GM19438 (cell line): ENCODE measurements at regions not wholly inside any gene's neighbourhood (a gene's known extent, or its start where the extent isn't known, plus 50 kb on each side); places are given as distances from the start of the nearest gene placed in this dataset.

Experiments used
- ATAC-seq: cut with Tn5 transposase; IDR thresholded peaks from one replicate; pipeline ENCODE4 v1.9.1; 2021; ENCODE audit warnings: low read depth; ENCODE audit not compliant: unreplicated experiment

DNA sequence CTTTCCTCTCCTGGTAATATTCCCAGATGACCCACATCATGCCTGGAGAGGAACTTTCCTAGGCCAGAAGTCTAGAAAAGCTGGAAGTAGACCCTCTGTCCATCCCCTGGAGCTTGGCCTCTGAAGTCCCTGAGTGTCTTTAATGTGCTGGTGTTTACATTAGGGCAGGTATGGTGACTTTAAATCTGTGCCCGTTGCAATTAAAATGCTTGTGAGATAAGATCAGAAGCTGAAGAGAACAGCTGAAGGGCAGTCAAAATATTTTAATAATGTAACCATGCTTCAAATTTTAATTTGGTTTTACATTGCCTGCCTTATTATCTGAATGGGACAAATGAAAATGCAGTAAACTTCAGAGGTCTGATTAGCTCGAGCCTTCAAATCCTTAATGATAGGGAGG, 1022.5 kb downstream of the BCL11B start:
- no peak for ATAC-seq

DNA sequence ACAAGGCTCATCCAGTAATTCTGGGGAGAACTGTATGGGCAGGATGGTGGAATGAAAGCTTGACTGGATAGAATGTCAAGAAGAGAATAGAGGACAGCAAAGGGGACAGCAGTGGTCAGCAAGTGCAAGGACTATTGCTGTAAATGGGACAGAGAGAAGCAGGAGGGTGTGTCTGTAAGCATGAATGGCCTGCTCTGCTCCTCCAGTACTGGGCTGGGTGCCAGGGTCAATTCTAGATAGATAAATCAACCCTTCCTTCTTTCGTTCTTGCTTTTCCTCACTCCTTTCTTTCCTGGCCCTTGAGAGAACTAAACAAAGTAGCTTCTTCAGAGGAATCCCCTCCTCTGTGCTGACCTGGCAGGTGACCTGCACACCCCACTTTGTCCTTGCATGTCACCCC, 1019.2 kb downstream of the BCL11B start:
- no peak for ATAC-seq

DNA sequence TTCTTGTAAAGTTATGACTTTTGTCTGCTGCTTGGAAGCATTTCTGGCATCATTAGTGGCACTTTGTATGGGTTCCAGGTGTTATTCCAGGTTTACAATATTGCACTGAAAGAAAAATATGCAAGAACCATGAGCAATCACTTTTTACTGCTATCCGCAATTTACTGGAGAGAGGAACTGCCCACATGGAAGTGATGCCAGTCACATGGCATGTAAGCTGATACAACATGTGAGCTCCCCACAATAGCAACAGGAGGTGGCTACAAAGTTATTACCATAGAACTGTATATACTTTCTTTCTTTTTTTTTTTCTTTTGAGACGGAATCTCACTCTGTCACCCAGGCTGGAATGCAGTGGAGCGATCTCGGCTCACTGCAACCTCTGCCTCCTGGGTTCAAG, 1012.1 kb downstream of the BCL11B start:
- no peak for ATAC-seq

DNA sequence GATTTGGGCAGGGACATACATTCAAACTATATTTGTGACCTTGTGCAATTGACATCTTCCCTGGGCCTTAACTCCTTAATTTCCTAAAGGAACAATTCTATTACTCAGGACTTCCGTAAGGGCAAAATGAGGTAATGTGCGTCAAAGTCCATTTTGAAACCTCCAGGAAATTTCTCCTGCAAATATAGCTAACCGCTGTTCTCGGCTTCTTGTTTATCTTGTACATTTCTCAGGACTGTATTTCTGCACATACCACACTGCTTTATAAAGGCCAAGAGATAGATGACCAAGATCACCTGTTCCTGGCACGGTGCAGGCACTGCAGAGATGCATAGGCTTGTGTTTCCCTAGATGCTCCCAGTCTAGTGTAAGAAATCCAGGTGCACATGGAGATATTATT, 1009.4 kb downstream of the BCL11B start:
- no peak for ATAC-seq

DNA sequence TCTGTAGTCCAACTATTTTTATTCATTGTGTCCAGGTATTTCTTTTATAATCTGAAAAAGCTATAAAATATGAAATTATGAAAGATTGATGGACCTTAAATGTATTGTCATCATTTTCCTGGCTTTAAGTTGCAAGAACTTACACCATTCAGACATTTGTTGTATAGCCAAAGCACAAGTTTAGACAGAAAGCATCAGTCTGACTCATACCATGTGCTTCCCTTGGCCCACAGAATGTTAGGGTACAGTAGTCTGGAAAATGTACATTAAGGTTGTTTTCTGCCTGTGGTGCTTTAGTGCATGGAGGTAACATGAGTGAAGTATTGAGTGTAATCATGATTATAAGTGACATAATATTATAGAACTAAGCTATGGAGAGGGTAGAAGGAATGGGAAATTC, 1002.5 kb downstream of the BCL11B start:
- no peak for ATAC-seq

DNA sequence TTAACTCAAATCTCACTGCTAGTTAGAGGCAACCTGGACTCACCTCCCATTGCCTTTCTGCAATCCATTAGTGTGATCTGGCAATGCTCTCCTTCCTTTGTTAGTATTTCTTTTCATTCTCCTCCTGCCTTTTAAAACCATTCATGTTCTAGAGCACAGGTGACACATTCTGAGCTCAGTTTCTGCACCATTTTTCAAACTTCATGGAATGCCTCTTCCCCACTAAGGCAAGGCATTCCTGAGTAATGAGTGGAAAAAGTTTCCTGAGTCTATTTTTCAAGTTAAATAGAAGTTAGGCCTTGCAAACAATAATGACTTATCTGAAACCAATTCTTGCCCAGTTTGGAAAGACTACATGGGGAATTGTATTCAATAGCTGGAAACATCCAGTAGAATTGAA, 1001.8 kb downstream of the BCL11B start:
- ATAC-seq, result no peak

DNA sequence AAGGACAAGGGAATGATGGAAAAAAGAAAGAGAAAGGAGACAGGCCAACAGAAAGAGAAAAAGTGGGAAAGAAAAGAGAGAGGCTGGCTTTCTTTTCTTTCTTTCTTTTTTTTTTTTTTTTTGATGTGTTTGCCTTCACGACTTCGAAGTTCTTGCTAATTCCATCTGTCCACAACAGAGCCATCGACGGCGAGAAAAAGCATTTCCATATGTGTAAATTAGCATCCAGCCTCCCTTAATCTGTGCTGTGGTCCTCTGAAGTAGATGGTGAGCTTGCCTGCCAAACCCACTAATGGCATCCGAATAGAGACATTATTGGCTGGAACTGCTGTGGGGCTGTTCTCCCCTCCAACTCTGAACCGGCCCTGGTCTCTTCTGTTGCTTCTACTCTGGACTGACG, 997.4 kb downstream of the BCL11B start:
- no peak for ATAC-seq

DNA sequence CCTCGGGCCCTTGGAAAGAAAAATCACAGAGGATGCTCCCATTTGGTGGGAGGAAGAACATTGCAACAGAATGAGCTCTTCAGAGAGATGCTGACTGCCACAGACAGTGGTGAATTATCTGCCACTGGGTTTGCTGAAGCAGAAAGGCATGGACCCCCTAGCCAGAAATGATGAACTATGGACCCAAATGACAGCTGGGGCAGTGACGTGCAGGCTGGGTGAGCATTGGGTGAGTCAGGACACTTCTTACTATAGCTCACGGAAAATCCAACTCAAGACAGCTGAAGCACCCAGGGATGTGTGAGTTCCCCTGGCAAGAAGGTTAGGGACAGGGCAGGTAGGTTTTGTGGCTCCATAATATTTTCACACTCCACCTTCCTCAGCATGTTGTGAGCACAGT, 993.2 kb downstream of the BCL11B start:
- ATAC-seq, result no peak

DNA sequence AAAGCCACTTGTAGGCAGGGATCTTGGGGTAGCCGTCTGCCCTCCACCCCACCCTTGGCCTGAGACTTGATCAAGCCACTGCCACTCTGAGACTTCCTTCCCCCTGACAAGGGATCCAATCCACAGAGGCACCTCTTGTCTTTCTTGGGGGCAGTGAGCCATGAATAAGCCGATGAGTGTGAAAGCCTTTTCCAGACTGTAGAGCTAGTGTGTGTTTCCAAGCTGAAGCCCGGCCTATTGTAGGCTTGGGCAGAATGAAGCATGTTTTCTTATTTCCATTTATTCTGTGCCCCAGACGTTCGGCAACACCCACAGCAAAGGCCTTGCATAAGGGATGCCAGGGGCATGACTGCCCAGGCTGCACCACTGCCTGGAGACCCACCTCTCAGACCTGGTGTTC, 991.6 kb downstream of the BCL11B start:
- ATAC-seq, result no peak

DNA sequence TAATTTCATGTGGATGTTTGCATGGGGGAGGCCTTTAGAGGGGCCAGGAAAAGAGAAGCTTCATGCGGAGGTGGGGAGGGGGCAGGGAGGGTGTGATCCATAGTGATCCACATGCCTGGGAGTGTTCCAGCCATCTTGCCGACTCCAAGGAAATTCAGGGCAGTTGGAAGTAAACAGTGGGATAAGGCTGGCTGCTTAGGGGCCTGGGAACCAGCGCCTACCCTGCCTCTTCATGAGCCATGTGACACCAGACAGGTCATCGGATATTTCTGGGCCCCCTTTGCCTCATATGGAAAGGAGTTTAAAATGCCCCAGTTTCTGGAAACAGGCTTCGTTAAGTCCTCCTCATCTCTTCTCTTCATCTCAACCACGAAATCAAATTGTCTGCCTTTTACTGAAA, 983.2 kb downstream of the BCL11B start:
- ATAC-seq, result no peak

DNA sequence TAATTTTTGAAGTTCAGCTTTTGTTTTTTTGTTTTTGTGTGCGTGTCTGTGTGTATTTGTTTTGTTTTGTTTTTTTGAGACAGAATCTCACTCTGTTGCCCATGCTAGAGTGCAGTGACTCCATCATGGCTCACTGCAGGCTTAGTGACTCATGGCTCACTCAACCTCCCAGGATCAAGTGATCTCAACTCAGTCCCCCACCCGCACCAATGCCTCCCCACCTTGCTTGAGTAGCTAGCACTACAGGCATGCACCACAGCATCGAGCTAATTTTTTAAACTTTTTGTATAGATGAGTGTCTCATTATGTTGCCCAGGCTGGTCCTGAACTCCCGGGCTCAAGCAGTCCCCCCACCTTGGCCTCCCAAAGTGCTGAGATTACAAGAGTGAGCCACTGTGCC, 981.4 kb downstream of the BCL11B start:
- no peak for ATAC-seq

DNA sequence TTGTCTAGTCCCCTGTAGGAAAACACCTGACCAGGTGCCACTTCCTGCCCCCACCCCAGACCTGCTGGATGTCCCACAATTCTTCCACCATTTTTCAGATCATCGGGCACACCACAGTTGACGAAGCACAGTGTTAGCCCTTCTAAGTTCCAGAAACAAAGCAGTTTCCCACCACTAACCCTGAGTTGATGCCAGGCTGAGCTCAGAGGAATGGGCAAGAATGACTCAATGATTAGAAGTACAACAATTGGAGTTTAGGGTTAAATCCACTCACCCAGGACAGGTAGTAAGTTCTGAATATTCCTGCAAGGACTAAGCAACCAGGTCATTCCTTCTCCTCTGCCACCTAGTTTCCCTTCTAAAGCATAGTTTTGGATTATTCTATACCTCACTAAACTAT, 979.8 kb downstream of the BCL11B start:
- ATAC-seq, result no peak

DNA sequence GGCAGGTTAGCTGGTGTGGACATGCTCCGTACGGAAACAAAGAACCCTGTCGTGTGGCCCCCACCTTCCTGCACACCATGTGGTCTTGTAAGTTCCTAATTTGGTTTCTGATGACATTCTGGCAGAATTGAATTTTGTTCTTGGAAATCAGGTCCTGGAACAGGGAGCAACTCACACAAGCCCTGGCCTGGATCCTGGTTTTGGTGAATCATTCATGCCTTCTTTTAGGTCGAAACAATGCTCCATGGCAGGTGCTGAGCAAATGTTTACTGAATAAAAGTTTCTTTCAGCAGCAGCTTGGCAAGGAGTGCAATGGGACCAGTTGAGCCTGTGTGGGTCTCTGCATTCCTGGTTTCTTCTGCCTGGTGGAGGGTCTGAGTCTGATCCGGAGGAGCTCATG, 978.4 kb downstream of the BCL11B start:
- no peak for ATAC-seq

DNA sequence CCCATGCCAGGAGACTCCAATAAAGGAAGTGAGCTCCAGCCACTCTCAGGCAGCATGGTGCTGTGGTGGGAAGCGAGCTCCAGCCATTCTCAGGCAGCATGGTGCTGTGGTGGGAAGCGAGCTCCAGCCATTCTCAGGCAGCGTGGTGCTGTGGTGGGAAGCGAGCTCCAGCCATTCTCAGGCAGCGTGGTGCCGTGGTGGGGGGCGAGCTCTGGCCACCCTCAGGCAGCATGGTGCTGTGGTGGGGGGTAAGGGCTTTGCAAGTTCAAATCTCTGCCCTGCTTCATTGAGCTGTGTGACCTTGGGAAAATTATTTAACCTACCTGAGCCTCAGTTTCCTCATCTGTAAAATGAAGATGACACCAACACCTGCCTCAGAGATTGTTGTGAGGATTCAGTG, 975.1 kb downstream of the BCL11B start:
- no peak for ATAC-seq

DNA sequence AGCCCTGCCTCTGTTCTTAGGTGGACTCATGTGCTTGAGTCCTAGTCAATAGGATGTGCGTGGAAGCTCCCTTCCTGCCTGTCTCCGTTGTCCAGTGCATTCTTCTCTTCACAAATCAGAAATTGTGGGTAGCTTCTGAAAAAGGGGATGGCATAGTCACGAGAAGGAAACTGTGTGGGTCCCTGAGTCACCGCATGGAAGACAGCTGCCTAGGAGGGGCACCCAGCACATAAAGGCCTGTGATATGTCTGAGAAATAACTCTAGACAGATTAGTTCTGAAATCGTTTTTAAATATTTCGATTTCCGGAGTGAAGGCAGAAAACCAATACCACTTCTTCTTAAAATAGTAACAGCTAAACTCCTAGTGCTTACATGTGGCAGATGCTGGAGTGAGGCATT, 974.4 kb downstream of the BCL11B start:
- no peak for ATAC-seq

DNA sequence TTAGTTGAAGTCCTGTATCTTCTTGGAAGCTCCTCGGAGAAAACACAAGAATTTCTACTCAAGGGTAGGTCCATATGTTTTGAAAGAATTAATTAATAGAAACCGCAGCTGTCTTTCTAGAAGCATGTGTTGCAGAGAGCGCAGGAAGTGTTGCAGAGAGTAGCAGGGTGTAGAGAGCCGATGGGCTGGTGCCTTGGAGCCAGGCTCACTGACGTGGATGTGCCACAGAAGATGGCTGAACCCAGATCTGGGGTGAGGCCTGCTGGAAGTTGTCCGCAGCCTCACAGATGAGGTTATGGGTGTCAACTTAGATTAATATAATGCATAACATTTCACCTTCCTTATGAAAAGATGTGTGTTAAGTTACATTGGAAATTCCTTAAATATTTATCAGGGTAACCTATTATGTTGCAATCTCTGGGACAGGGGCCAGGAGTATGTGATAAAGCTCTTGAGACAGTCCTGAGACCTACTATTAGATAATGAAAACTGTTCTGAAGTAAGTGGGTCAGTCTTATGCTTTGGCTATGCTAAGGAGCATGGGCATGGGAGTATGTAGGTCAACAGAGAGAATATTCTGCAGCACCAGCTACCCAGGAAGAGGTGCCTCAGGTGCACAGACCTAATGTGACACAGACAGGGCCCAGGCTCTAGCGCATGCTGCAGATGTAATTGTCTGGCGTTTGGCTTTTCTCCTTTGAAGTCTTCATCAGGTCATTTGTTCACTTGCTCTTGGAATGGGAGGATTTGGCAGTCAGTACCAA, 973.3 kb downstream of the BCL11B start:
- no peak for ATAC-seq

DNA sequence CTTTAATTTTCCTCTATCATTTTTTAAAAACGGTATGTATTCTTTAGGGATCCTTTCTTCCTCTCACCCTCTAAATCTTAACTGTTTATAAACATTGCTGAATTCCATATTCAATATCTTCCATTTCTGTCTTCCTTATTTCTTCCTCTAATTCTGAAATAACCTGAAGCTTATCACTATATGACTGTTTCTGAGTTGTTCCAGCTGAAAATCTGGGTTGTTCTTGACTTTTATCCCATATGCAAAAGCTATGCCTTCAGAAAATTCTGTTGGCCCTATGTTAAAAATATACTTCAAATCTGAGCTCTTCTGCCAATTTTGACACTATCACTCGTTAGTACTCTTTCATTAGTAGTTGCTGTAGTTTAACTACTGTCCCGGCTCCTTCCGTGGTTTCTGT, 970.3 kb downstream of the BCL11B start:
- no peak for ATAC-seq

DNA sequence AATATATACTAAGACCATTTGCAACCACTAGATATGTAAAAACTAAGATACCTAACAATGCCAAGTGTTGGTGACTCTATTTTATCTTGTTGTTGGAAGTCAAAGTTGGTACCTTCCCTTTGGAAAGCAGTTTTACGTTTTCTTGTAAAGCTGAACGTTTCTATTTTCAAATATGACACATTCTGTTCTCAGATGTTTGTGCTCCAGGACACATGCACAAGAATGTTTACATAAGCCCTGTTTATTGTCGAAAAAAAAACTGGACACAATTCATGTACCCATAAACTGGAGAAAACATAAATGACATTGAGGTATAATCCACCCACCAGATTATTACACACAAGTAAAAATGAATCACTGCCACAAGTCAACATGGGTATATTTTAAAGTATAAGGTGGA, 967.4 kb downstream of the BCL11B start:
- ATAC-seq, result no peak

DNA sequence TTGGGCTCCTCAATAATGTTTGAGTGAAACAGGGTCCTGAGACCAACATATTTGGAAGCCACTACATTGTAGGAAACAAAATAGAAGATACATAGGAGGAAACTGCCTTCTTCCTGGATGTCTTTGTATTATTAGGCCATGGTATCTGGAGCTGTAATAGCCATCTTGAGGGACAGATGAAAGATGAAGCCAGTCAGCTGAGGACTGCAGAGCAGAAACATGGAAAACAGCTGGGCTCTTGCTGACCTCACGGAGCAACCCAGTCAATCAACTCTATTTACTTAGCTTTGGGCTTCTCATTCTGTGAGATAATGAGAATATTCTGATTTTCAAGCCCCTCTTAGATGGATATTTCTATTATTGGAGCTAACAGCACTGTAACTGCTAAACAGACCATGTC, 962.4 kb downstream of the BCL11B start:
- ATAC-seq, result no peak

DNA sequence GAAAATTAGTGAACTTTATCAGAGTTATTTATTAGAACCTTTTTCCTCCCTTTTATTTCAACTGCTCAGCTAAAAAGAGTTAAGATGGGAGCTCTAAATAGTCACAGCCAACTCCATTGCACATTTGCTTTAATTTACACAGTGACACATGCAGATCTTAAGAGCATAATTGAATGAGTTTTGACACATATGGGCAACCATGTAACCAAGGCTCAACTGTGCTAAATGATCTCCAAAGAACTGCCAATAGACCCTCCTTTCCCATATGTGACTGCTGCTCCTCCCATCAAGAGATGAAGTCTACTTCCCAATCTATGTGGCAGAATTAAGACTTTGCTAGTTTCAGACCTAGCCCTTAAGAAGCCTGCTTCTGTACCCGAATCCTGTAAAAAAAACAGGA, 960.0 kb downstream of the BCL11B start:
- ATAC-seq, result no peak

DNA sequence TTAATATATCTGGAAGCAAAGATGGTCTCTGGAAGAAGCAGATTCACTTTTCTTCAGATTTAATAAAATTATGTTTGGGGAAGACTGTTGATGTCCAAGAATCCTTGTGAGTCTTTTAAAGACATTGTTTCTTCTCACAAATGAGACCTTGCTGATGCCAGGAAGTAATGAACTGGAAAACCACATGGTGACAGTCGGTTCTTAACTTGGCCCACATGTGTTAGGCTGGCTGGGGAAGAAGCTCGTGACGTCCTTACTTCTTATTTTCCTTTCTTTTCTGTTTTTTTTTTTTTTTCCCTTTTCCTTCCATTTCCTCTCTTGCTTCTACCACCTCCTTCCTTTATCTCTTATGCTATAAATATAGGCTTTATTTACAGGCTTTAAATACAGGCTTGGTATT, 950.2 kb downstream of the BCL11B start:
- ATAC-seq, result no peak

DNA sequence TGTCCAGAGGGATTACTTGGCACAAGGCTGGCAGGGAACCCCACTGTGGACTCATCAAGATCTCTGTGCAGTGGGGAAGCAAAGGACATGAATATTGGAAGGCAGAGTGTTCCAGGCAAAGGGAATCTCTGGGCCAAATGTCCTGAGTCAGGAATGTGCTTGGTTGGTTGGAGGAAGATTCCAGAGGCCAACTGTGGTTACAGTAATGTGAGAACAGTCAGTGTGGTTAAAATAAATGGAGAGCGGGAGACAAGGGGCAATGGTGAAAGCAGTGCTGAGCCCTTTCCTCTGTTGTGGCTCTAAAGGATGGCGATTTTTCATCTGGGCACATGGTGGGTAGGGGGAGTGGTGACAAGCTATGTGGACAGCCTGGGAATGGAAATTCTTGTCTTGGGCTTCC, 948.2 kb downstream of the BCL11B start:
- no peak for ATAC-seq

DNA sequence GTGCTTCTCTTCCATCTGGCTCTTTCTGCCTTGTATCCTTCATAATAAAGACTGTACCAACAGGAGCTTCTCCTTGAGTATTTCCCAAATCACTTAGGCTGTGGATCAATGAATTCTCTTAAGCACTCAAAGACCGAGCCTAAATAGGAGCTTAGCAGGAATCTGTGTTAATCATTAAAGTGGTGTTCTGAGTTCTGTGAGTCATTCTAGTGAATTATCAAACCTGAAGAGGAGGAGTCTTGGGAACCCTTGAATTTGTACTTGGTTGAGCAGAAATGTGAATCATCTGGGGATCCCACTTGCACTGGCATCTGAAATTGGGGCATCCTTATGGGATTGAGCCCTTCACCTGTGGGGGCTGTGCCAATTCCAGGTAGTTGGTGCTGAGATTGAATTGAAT, 946.2 kb downstream of the BCL11B start:
- no peak for ATAC-seq
